Peyer's patch (tissue), 4 donors: ENCODE measurements at regions not wholly inside any gene's neighbourhood (a gene's known extent, or its start where the extent isn't known, plus 50 kb on each side); places are given as distances from the start of the nearest gene placed in this dataset.

Source experiments
- CTCF ChIP-seq, 6 experiments: fragments of 450-650 bp in 4 of 6; fragments of 200-600 bp in 2 of 6; sonication (generic) in 1 of 6; IDR thresholded peaks; one replicate each; pipeline ENCODE4 v1.5.1; 2017 to 2019; ENCODE audit warnings: antibody characterized with exemption in 6 of 6, mild to moderate bottlenecking in 3 of 6, moderate library complexity in 1 of 6
- POLR2A ChIP-seq, 2 donors: fragments of 450-650 bp; IDR thresholded peaks; one replicate each; pipeline ENCODE4 v1.5.1; 2017; ENCODE audit warnings: antibody characterized with exemption in 2 of 2, mild to moderate bottlenecking in 2 of 2, moderate library complexity in 2 of 2

- no peak for TF ChIP-seq CTCF (IDR thresholded peaks at IDR 0.05)
- TF ChIP-seq POLR2A (IDR thresholded peaks at IDR 0.05), result no peak
These were observed 137.3 kb downstream of the HDGFL1 start for GRCh38 chr6:22706651-22707050.
